Panc1 (cell line): ENCODE measurements at regions not wholly inside any gene's neighbourhood (a gene's known extent, or its start where the extent isn't known, plus 50 kb on each side); places are given as distances from the start of the nearest gene placed in this dataset.

ENCODE experiments used
- POLR2AphosphoS5 ChIP-seq: IDR thresholded peaks from 2 replicates; pipeline ENCODE4 v1.6.1; 2012; ENCODE audit warnings: mild to moderate bottlenecking, low read depth, low read length, moderate library complexity
- TF ChIP-seq, protein P1 (sequence below), 2 experiments: IDR thresholded peaks; 2 replicates each; pipeline ENCODE4 v1.6.1; 2011 to 2012; ENCODE audit warnings: low read depth in 2 of 2, control low read depth in 1 of 2, low read length in 1 of 2, mild to moderate bottlenecking in 1 of 2, moderate library complexity in 1 of 2; ENCODE audit not compliant: insufficient read depth in 1 of 2

DNA sequence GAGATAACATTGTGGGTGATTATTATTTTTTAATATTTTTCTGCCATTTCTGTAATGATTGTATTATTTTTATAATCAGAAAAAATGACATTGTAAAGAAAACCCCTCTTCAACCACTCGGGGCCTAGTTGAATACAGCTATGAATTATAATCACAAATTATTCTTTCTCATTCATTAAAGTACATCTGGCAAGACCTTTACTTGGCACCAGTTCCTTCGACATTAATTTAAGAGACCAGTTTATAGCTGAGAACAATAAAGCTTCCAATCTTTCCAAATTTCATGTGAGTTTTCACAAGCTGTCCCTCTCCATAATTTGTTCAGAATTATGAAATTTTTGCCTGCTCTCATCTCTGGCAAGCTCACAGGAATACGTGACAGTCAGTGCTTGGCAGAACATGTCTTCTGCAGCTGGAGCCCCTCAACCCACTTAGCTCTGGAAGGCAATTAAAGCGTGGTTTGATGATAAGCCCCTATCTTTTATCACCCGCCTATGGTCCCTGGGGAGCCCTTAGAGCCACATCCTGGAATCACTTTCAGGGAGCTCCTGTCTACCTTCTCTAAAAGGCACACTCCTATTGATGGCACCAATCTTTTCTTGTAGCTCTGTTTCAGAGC lies 201.8 kb upstream of the PRNP start:
- TF ChIP-seq POLR2AphosphoS5, result no peak
- TF ChIP-seq, protein P1, sequence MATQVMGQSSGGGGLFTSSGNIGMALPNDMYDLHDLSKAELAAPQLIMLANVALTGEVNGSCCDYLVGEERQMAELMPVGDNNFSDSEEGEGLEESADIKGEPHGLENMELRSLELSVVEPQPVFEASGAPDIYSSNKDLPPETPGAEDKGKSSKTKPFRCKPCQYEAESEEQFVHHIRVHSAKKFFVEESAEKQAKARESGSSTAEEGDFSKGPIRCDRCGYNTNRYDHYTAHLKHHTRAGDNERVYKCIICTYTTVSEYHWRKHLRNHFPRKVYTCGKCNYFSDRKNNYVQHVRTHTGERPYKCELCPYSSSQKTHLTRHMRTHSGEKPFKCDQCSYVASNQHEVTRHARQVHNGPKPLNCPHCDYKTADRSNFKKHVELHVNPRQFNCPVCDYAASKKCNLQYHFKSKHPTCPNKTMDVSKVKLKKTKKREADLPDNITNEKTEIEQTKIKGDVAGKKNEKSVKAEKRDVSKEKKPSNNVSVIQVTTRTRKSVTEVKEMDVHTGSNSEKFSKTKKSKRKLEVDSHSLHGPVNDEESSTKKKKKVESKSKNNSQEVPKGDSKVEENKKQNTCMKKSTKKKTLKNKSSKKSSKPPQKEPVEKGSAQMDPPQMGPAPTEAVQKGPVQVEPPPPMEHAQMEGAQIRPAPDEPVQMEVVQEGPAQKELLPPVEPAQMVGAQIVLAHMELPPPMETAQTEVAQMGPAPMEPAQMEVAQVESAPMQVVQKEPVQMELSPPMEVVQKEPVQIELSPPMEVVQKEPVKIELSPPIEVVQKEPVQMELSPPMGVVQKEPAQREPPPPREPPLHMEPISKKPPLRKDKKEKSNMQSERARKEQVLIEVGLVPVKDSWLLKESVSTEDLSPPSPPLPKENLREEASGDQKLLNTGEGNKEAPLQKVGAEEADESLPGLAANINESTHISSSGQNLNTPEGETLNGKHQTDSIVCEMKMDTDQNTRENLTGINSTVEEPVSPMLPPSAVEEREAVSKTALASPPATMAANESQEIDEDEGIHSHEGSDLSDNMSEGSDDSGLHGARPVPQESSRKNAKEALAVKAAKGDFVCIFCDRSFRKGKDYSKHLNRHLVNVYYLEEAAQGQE (IDR thresholded peaks at IDR 0.05; ENCODE audit: insufficient read depth in 1 of 2, low read depth in 2 of 2, low read length in 1 of 2), result no peak
